ENCODE measurements at regions not wholly inside any gene's neighbourhood (a gene's known extent, or its start where the extent isn't known, plus 50 kb on each side); places are given as distances from the start of the nearest gene placed in this dataset.

DNA sequence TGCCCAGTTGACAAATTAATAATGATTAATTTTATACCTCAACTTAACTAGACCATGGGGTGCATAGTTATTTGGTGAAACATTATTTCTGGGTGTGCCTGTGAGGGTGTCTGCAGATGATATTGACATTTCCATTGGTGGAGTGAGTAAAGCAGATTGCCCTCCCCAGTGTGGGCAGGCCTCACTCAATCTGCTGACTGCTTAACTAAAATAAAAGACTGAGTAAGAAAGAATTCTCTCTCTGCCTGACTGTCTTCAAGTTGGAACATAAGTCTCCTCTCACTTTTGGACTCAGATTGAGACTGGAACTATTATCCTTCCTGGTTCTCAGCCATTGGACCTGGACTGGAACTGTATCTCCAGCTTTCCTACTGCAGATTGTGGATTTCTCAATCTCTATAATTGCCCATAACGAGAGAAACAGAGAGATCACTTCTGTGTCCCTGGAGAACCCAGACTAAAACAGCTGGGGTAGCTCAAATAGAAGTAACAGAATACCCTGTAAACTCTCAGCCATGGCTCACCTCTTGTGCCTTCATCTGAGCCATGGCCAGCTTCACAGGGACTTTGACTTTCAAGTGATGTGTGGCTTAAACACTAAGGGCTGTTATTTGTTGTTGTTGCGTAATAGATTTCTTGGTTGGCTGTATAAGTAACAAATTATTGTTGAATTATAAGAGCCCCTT, 575.3 kb upstream of the RAB6C start:
- H3K4me3 ChIP-seq (replicated peaks in 1 of 3; ENCODE audit: insufficient read depth in 1 of 3, low read depth in 2 of 3, low read length in 3 of 3), result no peak overlapping the region
- FAIRE-seq (no peak), ATAC-seq (no peak), DNase-seq (ENCODE audit: low spot score) (no peak)
- H3K9me3 ChIP-seq (ENCODE audit: low read length), result peaks cover 3% of the 10 kb centered on the region; the same call in 1 of the 2 replicates
- no peaks in the 10 kb centered on the region for H3K4me1 ChIP-seq (ENCODE audit: insufficient read depth, low read length)
- no peaks in the 10 kb centered on the region for H3K36me3 ChIP-seq (replicated peaks in 1 of 2; ENCODE audit: control insufficient read depth in 1 of 2, insufficient read depth in 2 of 2, low read length in 2 of 2)
- 2% methylated on average over 2 of the region's 2 CpGs for WGBS (ENCODE audit: low lambda C conversion rate)
- TF ChIP-seq HDAC2 (CRISPR knock-in tag; IDR thresholded peaks at IDR 0.05) (no peak), ZNF326 (CRISPR knock-in tag; IDR thresholded peaks at IDR 0.05; ENCODE audit: borderline replicate concordance) (no peak), MBNL3 (CRISPR knock-in tag; conservative IDR thresholded peaks at IDR 0.05) (no peak), CEBPB (IDR thresholded peaks at IDR 0.05; ENCODE audit: borderline replicate concordance, low read depth, low read length) (peak; percentile 56), HDAC6 (IDR thresholded peaks at IDR 0.05; ENCODE audit: low read depth, low read length) (no peak), HOXA9 (CRISPR knock-in tag; IDR thresholded peaks at IDR 0.05; ENCODE audit: borderline replicate concordance) (no peak), ZNF337 (CRISPR knock-in tag; IDR thresholded peaks at IDR 0.05; ENCODE audit: borderline replicate concordance, low read depth) (no peak)
- TF ChIP-seq, protein P1, sequence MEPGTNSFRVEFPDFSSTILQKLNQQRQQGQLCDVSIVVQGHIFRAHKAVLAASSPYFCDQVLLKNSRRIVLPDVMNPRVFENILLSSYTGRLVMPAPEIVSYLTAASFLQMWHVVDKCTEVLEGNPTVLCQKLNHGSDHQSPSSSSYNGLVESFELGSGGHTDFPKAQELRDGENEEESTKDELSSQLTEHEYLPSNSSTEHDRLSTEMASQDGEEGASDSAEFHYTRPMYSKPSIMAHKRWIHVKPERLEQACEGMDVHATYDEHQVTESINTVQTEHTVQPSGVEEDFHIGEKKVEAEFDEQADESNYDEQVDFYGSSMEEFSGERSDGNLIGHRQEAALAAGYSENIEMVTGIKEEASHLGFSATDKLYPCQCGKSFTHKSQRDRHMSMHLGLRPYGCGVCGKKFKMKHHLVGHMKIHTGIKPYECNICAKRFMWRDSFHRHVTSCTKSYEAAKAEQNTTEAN (CRISPR knock-in tag; conservative IDR thresholded peaks at IDR 0.05), result no peak
- TF ChIP-seq, protein P2, sequence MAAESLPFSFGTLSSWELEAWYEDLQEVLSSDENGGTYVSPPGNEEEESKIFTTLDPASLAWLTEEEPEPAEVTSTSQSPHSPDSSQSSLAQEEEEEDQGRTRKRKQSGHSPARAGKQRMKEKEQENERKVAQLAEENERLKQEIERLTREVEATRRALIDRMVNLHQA (CRISPR knock-in tag; IDR thresholded peaks at IDR 0.05), result no peak
- no peak overlapping the region for H3K27ac ChIP-seq (ENCODE audit: extremely low read length, insufficient read depth, low read length)
- no peaks in the 10 kb centered on the region; a peak in 1 of 5 replicates for H3K27me3 ChIP-seq (ENCODE audit: control insufficient read depth in 1 of 2, insufficient read depth in 2 of 2, low read length in 2 of 2)
- no peaks in the 10 kb centered on the region for H3K79me2 ChIP-seq (ENCODE audit: insufficient read depth, low read length)
- no peak overlapping the region for H3K9ac ChIP-seq (ENCODE audit: insufficient read depth, low read depth, low read length)
- ChIA-PET CTCF (ENCODE audit: low intra/inter-chr PET ratio, low total read pairs) (no interaction called here), POLR2A (no interaction called here)
- no peak overlapping the region for H2AFZ ChIP-seq (ENCODE audit: low read length)
- no TSS peak for BruUV-seq (replicated peaks)
- no peak overlapping the region for H3K4me2 ChIP-seq (ENCODE audit: low read depth, low read length)
- intact Hi-C loops (cut with micrococcal nuclease; ENCODE audit: unreplicated experiment), result no loop called here
- no peaks in the 10 kb centered on the region for H4K20me1 ChIP-seq (ENCODE audit: insufficient read depth, low read length)
- in situ Hi-C loops (cut with HindIII; ENCODE audit: extremely low pct_ligation_motif_present, low pct_unique_long_range_greater_than_20kb), result no loop called here
